H9 (cell line): ENCODE measurements at regions not wholly inside any gene's neighbourhood (a gene's known extent, or its start where the extent isn't known, plus 50 kb on each side); places are given as distances from the start of the nearest gene placed in this dataset.

Experiments used
- DNase-seq: peaks from one replicate; pipeline ENCODE4 v3.0.0-alpha.2; 2017
- H2AFZ ChIP-seq: one replicate; pipeline ENCODE4 v1.6.1; 2013; ENCODE audit warnings: mild to moderate bottlenecking, low read length, control low read depth, moderate library complexity
- H2AK5ac ChIP-seq: 2 replicates; pipeline ENCODE4 v1.6.1; 2013; ENCODE audit warnings: low read length, control low read depth, mixed read lengths; ENCODE audit not compliant: insufficient read length
- H2BK120ac ChIP-seq: one replicate; pipeline ENCODE4 v1.6.1; 2013; ENCODE audit warnings: low read depth, mild to moderate bottlenecking, low read length, control low read depth, inconsistent platforms; ENCODE audit not compliant: poor library complexity, severe bottlenecking
- H2BK12ac ChIP-seq: 2 replicates; pipeline ENCODE4 v1.6.1; 2013; ENCODE audit warnings: low read length, control low read depth, mixed read lengths, low read depth; ENCODE audit not compliant: insufficient read length
- H2BK15ac ChIP-seq: 2 replicates; pipeline ENCODE4 v1.6.1; 2013; ENCODE audit warnings: low read depth, low read length, control low read depth
- H2BK20ac ChIP-seq: one replicate; pipeline ENCODE4 v1.6.1; 2013; ENCODE audit warnings: low read depth, mild to moderate bottlenecking, low read length, control low read depth, inconsistent platforms; ENCODE audit not compliant: poor library complexity, severe bottlenecking
- H2BK5ac ChIP-seq: 2 replicates; pipeline ENCODE4 v1.6.1; 2013; ENCODE audit warnings: low read length, control low read depth, mixed read lengths; ENCODE audit not compliant: insufficient read length
- H3K14ac ChIP-seq: 2 replicates; pipeline ENCODE4 v1.6.1; 2013; ENCODE audit warnings: low read length, control low read depth; ENCODE audit not compliant: insufficient read depth
- H3K18ac ChIP-seq: 2 replicates; pipeline ENCODE4 v1.6.1; 2013; ENCODE audit warnings: low read depth, mild to moderate bottlenecking, mixed read lengths, low read length, control low read depth; ENCODE audit not compliant: insufficient read length
- H3K23ac ChIP-seq: 2 replicates; pipeline ENCODE4 v1.6.1; 2013; ENCODE audit warnings: low read length, control low read depth, mixed read lengths, low read depth; ENCODE audit not compliant: insufficient read length
- H3K23me2 ChIP-seq: 2 replicates; pipeline ENCODE4 v1.6.1; 2013; ENCODE audit warnings: low read depth, mild to moderate bottlenecking, mixed read lengths, low read length, control low read depth; ENCODE audit not compliant: insufficient read length, poor library complexity, severe bottlenecking
- H3K27ac ChIP-seq: 2 replicates; pipeline ENCODE4 v1.5.1; 2013; ENCODE audit warnings: low read length, control low read depth, mixed read lengths, low read depth; ENCODE audit not compliant: insufficient read length
- H3K27me3 ChIP-seq: 2 replicates; pipeline ENCODE4 v1.6.1; 2013; ENCODE audit warnings: low read length, control low read depth, inconsistent platforms; ENCODE audit not compliant: insufficient read depth
- H3K4ac ChIP-seq: 2 replicates; pipeline ENCODE4 v1.6.1; 2013; ENCODE audit warnings: low read depth, mild to moderate bottlenecking, control low read depth, inconsistent platforms, low read length, moderate library complexity
- H3K4me1 ChIP-seq: 2 replicates; pipeline ENCODE4 v1.6.1; 2013; ENCODE audit warnings: low read length, control low read depth, inconsistent platforms; ENCODE audit not compliant: insufficient read depth
- H3K4me2 ChIP-seq: 2 replicates; pipeline ENCODE4 v1.6.1; 2013; ENCODE audit warnings: low read length, control low read depth, mixed read lengths; ENCODE audit not compliant: insufficient read length, insufficient read depth
- H3K56ac ChIP-seq: 2 replicates; pipeline ENCODE4 v1.6.1; 2013; ENCODE audit warnings: low read depth, mild to moderate bottlenecking, mixed read lengths, low read length, control low read depth; ENCODE audit not compliant: insufficient read length
- H3K79me1 ChIP-seq: 2 replicates; pipeline ENCODE4 v1.6.1; 2013; ENCODE audit warnings: low read depth, mild to moderate bottlenecking, moderate library complexity, low read length, control low read depth, inconsistent platforms; ENCODE audit not compliant: insufficient read depth, poor library complexity, severe bottlenecking
- H3K79me2 ChIP-seq: 2 replicates; pipeline ENCODE4 v1.6.1; 2013; ENCODE audit warnings: low read length, control low read depth, inconsistent platforms; ENCODE audit not compliant: insufficient read depth
- H3K9ac ChIP-seq: 2 replicates; pipeline ENCODE4 v1.6.1; 2013; ENCODE audit warnings: low read length, control low read depth, mixed read lengths; ENCODE audit not compliant: insufficient read length; ENCODE audit errors: extremely low read depth
- H3K9me3 ChIP-seq: one replicate; pipeline ENCODE4 v1.6.1; 2013; ENCODE audit warnings: low read depth, low read length, inconsistent platforms; ENCODE audit not compliant: control insufficient read depth
- H3T11ph ChIP-seq: one replicate; pipeline ENCODE4 v1.6.1; 2013; ENCODE audit warnings: mild to moderate bottlenecking, low read length, control low read depth, inconsistent platforms
- H4K20me1 ChIP-seq: one replicate; pipeline ENCODE4 v1.6.1; 2013; ENCODE audit not compliant: control insufficient read depth, insufficient read length, insufficient read depth
- H4K5ac ChIP-seq: 2 replicates; pipeline ENCODE4 v1.6.1; 2013; ENCODE audit warnings: low read depth, mild to moderate bottlenecking, mixed read lengths, low read length, control low read depth; ENCODE audit not compliant: insufficient read length
- H4K8ac ChIP-seq: replicated peaks from 2 replicates; pipeline ENCODE4 v1.6.1; 2013; ENCODE audit warnings: low read length, control low read depth, mixed read lengths, low read depth; ENCODE audit not compliant: insufficient read length
- H4K91ac ChIP-seq: 2 replicates; pipeline ENCODE4 v1.6.1; 2013; ENCODE audit warnings: low read depth, mild to moderate bottlenecking, moderate library complexity, mixed read lengths, low read length, control low read depth; ENCODE audit not compliant: insufficient read length
- H3K27ac Mint-ChIP-seq, 3 experiments: 2 replicates in 2 of 3; 3 replicates in 1 of 3; pipeline ENCODE4 v1.8.0; 2020 to 2021; ENCODE audit warnings: mixed read lengths in 3 of 3, mild to moderate bottlenecking in 1 of 3, moderate library complexity in 1 of 3
- H3K27me3 Mint-ChIP-seq: 2 replicates; pipeline ENCODE4 v1.8.0; 2021; ENCODE audit warnings: low read depth, mild to moderate bottlenecking, moderate library complexity, mixed read lengths
- H3K36me3 Mint-ChIP-seq, 3 experiments: 2 replicates in 2 of 3; 3 replicates in 1 of 3; pipeline ENCODE4 v1.8.0; 2020 to 2021; ENCODE audit warnings: low read depth in 3 of 3, mixed read lengths in 3 of 3; ENCODE audit not compliant: insufficient read depth in 1 of 3
- H3K4me1 Mint-ChIP-seq, 2 experiments: 2 replicates each; pipeline ENCODE4 v1.8.0; 2020; ENCODE audit warnings: mixed read lengths in 2 of 2
- H3K4me3 Mint-ChIP-seq, 2 experiments: 2 replicates in 1 of 2; 3 replicates in 1 of 2; pipeline ENCODE4 v1.8.0; 2020 to 2021; ENCODE audit warnings: mild to moderate bottlenecking in 2 of 2, mixed read lengths in 2 of 2, moderate library complexity in 1 of 2
- H3K9me3 Mint-ChIP-seq, 2 experiments: 2 replicates in 1 of 2; 3 replicates in 1 of 2; pipeline ENCODE4 v1.8.0; 2020; ENCODE audit warnings: mild to moderate bottlenecking in 2 of 2, mixed read lengths in 2 of 2, moderate library complexity in 1 of 2
- CTCF ChIP-seq: fragments of 200-600 bp; sonication (generic); conservative IDR thresholded peaks from 3 replicates; pipeline ENCODE4 v1.8.0; 2021; ENCODE audit warnings: antibody characterized with exemption, mild to moderate bottlenecking

GRCh38 chr4:124276461-124276860, 436.1 kb downstream of the ANKRD50 start:
- Histone ChIP-seq H3K9me3 (no peaks in the 10 kb centered on the region), H3T11ph (no peak overlapping the region), H3K14ac (no peak overlapping the region), H4K8ac (no peak overlapping the region), H3K4me2 (no peak overlapping the region), H3K18ac (no peak overlapping the region), H3K27ac (no peak overlapping the region), H2BK120ac (no peak overlapping the region), H3K4ac (no peak overlapping the region), H3K56ac (no peak overlapping the region), H2BK20ac (no peak overlapping the region), H3K79me2 (no peaks in the 10 kb centered on the region), H4K20me1 (no peaks in the 10 kb centered on the region), H3K27me3 (no peaks in the 10 kb centered on the region), H3K79me1 (no peaks in the 10 kb centered on the region), H4K91ac (no peak overlapping the region), H2AFZ (no peak overlapping the region), H3K4me1 (no peaks in the 10 kb centered on the region), H3K23me2 (no peaks in the 10 kb centered on the region), H3K9ac (no peak overlapping the region), H2BK5ac (no peak overlapping the region), H3K23ac (no peak overlapping the region), H2BK12ac (no peak overlapping the region), H4K5ac (no peak overlapping the region), H2AK5ac (no peak overlapping the region), H2BK15ac (no peak overlapping the region)
- DNase-seq = no peak
- Mint-ChIP-seq H3K36me3 (no peaks in the 10 kb centered on the region), H3K27ac (no peak overlapping the region), H3K4me1 (no peaks in the 10 kb centered on the region), H3K9me3 (no peaks in the 10 kb centered on the region; a peak in 1 of 5 replicates), H3K4me3 (no peak overlapping the region), H3K27me3 (no peaks in the 10 kb centered on the region)
- TF ChIP-seq CTCF = no peak
